Epithelial cell of proximal tubule (primary cell): ENCODE measurements at regions not wholly inside any gene's neighbourhood (a gene's known extent, or its start where the extent isn't known, plus 50 kb on each side); places are given as distances from the start of the nearest gene placed in this dataset.

Source experiments
- DNase-seq: peaks from one replicate; pipeline ENCODE4 v3.0.0-alpha.2; 2011; ENCODE audit warnings: low read depth
- H3K4me3 ChIP-seq: 2 replicates; pipeline ENCODE4 v1.5.1; 2011; ENCODE audit warnings: low read depth, mild to moderate bottlenecking, low read length
- CTCF ChIP-seq: conservative IDR thresholded peaks from 2 replicates; pipeline ENCODE4 v1.5.1; 2012; ENCODE audit warnings: low read depth, mild to moderate bottlenecking, low read length

DNA sequence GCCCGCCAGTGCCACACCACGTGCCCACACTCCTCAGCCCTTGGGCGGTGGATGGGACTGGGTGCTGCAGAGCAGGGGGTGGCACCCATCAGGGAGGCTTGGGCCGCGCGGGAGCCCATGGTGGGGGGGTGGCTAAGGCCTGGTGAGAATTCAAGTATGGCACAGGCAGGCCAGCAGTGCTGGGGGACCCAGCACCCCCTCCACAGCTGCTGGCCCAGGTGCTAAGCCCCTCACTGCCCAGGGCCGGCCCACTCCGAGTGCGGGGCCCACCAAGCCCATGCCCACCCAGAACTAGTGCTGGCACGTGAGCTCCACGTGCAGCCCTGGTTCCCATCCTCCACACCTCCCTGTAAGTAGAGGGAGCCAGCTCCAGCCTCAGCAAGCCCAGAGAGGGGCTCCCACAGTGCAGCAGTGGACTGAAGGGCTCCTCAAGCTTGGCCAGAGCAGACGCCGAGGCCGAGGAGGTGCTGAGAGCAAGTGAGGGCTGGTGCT, 1091.1 kb upstream of the GJE1 start:
- no peak for DNase-seq
- no peak for TF ChIP-seq CTCF
- H3K4me3 ChIP-seq: no peak overlapping the region

- no peak for DNase-seq
- H3K4me3 ChIP-seq: no peak overlapping the region
- no peak for TF ChIP-seq CTCF
Measured at GRCh38 chr6:141035312-141036200, 1097.2 kb upstream of the GJE1 start.

DNA sequence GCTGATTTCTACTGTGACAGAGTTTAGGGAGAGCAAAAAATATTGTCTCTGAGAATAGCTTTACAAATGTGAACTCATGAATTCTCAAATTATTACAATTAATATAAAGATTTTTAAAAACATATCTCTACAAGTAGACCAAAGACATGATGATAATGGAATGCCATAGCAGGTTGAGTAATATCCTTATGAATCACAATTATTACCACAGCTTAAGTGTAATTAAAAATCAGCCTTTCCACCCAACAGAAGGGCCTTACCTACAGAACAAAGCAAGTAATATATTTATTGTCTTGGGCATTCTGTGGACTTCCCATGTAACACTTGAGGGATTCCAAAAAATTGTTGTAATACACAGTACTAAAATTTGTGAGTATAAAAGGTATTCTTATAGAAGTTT, 1099.6 kb upstream of the GJE1 start:
- no peak for DNase-seq
- TF ChIP-seq CTCF: no peak
- H3K4me3 ChIP-seq: no peak overlapping the region

GRCh38 chr6:141029908-141030307, 1102.8 kb upstream of the GJE1 start:
- no peak for DNase-seq
- no peak for TF ChIP-seq CTCF
- H3K4me3 ChIP-seq: no peak overlapping the region

DNA sequence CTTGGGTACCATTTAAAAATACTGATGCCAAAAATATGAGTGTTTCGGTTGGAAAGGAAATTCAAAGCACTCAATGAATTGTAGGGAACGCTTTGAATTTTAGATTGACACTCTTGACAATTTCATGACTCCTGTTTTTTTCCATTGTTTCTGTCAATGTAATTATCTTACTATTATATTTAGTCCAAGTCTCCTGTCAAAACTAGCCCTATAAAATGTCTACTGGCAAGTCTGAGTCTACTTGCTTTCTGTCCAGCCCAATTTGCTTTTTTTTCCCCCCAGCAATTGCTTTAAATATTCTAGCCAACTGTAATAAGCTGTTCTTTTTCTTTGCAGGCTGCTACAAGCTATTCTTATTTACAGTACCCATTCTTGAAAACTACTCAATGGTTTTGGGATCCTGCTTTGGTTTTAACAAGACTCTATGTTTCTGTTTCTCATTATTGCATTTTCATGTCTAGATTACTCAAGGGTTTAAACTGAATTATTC, 1103.9 kb upstream of the GJE1 start:
- H3K4me3 ChIP-seq: no peak overlapping the region
- TF ChIP-seq CTCF: no peak
- DNase-seq: no peak

GRCh38 chr6:141026504-141026903, 1106.2 kb upstream of the GJE1 start:
- TF ChIP-seq CTCF: no peak
- peak; percentile 89 for DNase-seq
- no peak overlapping the region for H3K4me3 ChIP-seq
